ENCODE measurements at regions not wholly inside any gene's neighbourhood (a gene's known extent, or its start where the extent isn't known, plus 50 kb on each side); places are given as distances from the start of the nearest gene placed in this dataset.
"Not testable (repeated sequence)": the region's sequence is repeated elsewhere in the genome, so short reads cannot be mapped to it uniquely, and the experiment has no call there.

DNA sequence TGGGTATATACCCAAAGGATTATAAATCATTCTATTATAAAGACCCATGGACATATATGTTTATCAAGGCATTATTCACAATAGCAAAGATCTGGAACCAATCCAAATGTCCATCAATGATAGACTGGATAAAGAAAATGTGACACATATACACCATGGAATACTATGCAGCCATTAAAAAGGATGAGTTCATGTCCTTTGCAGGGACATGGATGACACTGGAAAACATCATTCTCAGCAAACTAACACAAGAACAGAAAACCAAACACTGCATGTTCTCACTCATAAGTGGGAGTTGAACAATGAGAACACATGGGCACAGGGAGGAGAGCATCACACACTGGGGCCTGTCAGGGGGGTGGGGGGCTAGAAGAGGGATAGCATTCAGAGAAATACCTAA, 136.9 kb upstream of the ST8SIA4 start:
- TF ChIP-seq, protein P1, sequence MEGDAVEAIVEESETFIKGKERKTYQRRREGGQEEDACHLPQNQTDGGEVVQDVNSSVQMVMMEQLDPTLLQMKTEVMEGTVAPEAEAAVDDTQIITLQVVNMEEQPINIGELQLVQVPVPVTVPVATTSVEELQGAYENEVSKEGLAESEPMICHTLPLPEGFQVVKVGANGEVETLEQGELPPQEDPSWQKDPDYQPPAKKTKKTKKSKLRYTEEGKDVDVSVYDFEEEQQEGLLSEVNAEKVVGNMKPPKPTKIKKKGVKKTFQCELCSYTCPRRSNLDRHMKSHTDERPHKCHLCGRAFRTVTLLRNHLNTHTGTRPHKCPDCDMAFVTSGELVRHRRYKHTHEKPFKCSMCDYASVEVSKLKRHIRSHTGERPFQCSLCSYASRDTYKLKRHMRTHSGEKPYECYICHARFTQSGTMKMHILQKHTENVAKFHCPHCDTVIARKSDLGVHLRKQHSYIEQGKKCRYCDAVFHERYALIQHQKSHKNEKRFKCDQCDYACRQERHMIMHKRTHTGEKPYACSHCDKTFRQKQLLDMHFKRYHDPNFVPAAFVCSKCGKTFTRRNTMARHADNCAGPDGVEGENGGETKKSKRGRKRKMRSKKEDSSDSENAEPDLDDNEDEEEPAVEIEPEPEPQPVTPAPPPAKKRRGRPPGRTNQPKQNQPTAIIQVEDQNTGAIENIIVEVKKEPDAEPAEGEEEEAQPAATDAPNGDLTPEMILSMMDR (IDR thresholded peaks at IDR 0.05; ENCODE audit: insufficient read depth, low read length) = not testable (repeated sequence)
- TF ChIP-seq POLR2AphosphoS5 (IDR thresholded peaks at IDR 0.05; ENCODE audit: low read depth); GABPA (IDR thresholded peaks at IDR 0.05; ENCODE audit: low read depth); SPI1 (IDR thresholded peaks at IDR 0.05; ENCODE audit: borderline replicate concordance, low read depth): not testable (repeated sequence)
- TF ChIP-seq, protein P2, sequence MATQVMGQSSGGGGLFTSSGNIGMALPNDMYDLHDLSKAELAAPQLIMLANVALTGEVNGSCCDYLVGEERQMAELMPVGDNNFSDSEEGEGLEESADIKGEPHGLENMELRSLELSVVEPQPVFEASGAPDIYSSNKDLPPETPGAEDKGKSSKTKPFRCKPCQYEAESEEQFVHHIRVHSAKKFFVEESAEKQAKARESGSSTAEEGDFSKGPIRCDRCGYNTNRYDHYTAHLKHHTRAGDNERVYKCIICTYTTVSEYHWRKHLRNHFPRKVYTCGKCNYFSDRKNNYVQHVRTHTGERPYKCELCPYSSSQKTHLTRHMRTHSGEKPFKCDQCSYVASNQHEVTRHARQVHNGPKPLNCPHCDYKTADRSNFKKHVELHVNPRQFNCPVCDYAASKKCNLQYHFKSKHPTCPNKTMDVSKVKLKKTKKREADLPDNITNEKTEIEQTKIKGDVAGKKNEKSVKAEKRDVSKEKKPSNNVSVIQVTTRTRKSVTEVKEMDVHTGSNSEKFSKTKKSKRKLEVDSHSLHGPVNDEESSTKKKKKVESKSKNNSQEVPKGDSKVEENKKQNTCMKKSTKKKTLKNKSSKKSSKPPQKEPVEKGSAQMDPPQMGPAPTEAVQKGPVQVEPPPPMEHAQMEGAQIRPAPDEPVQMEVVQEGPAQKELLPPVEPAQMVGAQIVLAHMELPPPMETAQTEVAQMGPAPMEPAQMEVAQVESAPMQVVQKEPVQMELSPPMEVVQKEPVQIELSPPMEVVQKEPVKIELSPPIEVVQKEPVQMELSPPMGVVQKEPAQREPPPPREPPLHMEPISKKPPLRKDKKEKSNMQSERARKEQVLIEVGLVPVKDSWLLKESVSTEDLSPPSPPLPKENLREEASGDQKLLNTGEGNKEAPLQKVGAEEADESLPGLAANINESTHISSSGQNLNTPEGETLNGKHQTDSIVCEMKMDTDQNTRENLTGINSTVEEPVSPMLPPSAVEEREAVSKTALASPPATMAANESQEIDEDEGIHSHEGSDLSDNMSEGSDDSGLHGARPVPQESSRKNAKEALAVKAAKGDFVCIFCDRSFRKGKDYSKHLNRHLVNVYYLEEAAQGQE (IDR thresholded peaks at IDR 0.05; ENCODE audit: insufficient replicate concordance, low read depth) = not testable (repeated sequence)
